ENCODE measurements at regions not wholly inside any gene's neighbourhood (a gene's known extent, or its start where the extent isn't known, plus 50 kb on each side); places are given as distances from the start of the nearest gene placed in this dataset.

- TF ChIP-seq ATF2 (IDR thresholded peaks at IDR 0.05; ENCODE audit: low read length), result peak; percentile 71
- TF ChIP-seq MAX (IDR thresholded peaks at IDR 0.05), result peak; percentile 61
- peak; percentile 81 for TF ChIP-seq SP1 (IDR thresholded peaks at IDR 0.05; ENCODE audit: low read depth, low read length)
- 0 out of 4 replicates have a peak, but pooled peaks of 1 of the 2 experiments have one; percentile 36 for TF ChIP-seq SIN3A (conservative IDR thresholded peaks at IDR 0.05 in 1 of 2, IDR thresholded peaks at IDR 0.05 in 1 of 2; ENCODE audit: low read depth in 1 of 2, low read length in 2 of 2)
- TF ChIP-seq FOSL1 (IDR thresholded peaks at IDR 0.05; ENCODE audit: insufficient read depth, low read depth, low read length), result no peak
- TF ChIP-seq GABPA (IDR thresholded peaks at IDR 0.05; ENCODE audit: borderline replicate concordance, insufficient read depth, low read length), result no peak
- TF ChIP-seq NANOG (IDR thresholded peaks at IDR 0.05; ENCODE audit: insufficient read depth, low read depth, low read length, poor library complexity, severe bottlenecking), result peak; percentile 95
- peak; percentile 91 for TF ChIP-seq MAFK (IDR thresholded peaks at IDR 0.05; ENCODE audit: low read depth, low read length)
- no peak for TF ChIP-seq TBP (IDR thresholded peaks at IDR 0.05; ENCODE audit: low read depth, low read length)
- TF ChIP-seq SP2 (IDR thresholded peaks at IDR 0.05; ENCODE audit: low read length), result no peak
- no peak for TF ChIP-seq SAP30 (IDR thresholded peaks at IDR 0.05; ENCODE audit: insufficient read depth, insufficient replicate concordance, low read length)
- no peak for TF ChIP-seq POLR2AphosphoS5 (IDR thresholded peaks at IDR 0.05; ENCODE audit: low read depth, low read length)
- 0 out of 2 replicates have a peak, but pooled peaks have one; percentile 1 for TF ChIP-seq RXRA (IDR thresholded peaks at IDR 0.05; ENCODE audit: insufficient read depth, low read depth, low read length)
- TF ChIP-seq CBX5 (IDR thresholded peaks at IDR 0.05; ENCODE audit: low read depth, low read length), result no peak
- no peak for TF ChIP-seq ZNF274 (IDR thresholded peaks at IDR 0.05; ENCODE audit: borderline replicate concordance, extremely low read depth, low read length)
- TF ChIP-seq GTF2F1 (IDR thresholded peaks at IDR 0.05; ENCODE audit: borderline replicate concordance, low read depth, low read length), result no peak
- no peak for TF ChIP-seq SIRT6 (IDR thresholded peaks at IDR 0.05; ENCODE audit: low read length)
- peak; percentile 86 for TF ChIP-seq JUND (IDR thresholded peaks at IDR 0.05; ENCODE audit: low read length)
- peak in 1 of 2 experiments; percentile 13 for TF ChIP-seq BCL11A (IDR thresholded peaks at IDR 0.05; ENCODE audit: low read depth in 2 of 2, low read length in 2 of 2)
- TF ChIP-seq HDAC2 (IDR thresholded peaks at IDR 0.05; ENCODE audit: borderline replicate concordance in 1 of 2, low read depth in 2 of 2, low read length in 2 of 2), result peak in 1 of 2 experiments; percentile 43; a peak in 1 of 4 replicates
- no peak for TF ChIP-seq CREB1 (IDR thresholded peaks at IDR 0.05)
Measured at GRCh38 chr2:111705711-111706336, 178.2 kb downstream of the ANAPC1 start (continued).

Measured in H1 (cell line).